AG10803 (cell line): ENCODE measurements at regions not wholly inside any gene's neighbourhood (a gene's known extent, or its start where the extent isn't known, plus 50 kb on each side); places are given as distances from the start of the nearest gene placed in this dataset.

Experiments
- DNase-seq: peaks from one replicate; pipeline ENCODE4 v3.0.0; 2010; ENCODE audit warnings: low read depth
- H3K4me3 ChIP-seq: 2 replicates; pipeline ENCODE4 v1.5.1; 2011; ENCODE audit warnings: mild to moderate bottlenecking, low read length, control low read depth
- TF ChIP-seq, protein P1 (sequence below): conservative IDR thresholded peaks from 2 replicates; pipeline ENCODE4 v1.5.1; 2011; ENCODE audit warnings: mild to moderate bottlenecking, low read length, control low read depth, inconsistent platforms

DNA sequence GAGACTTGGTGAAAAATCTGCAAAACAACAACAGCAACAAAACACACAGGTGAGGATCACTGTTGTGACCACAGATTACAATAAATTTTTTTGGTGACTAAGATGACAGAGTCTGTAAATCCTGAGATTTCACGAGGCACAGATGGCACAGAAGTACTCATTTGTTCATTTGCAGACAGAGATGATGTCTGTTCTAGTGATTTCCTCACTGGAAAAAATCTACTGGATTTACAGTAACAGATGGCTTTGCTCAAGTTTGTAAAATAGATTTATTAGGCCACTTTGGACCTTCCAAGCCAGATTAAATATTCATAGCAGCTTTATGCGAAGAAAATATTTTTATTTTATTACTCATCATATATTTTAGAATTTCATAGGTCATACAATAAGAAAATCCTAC lies 113.5 kb upstream of the IL6 start:
- no peak overlapping the region for H3K4me3 ChIP-seq
- TF ChIP-seq, protein P1, sequence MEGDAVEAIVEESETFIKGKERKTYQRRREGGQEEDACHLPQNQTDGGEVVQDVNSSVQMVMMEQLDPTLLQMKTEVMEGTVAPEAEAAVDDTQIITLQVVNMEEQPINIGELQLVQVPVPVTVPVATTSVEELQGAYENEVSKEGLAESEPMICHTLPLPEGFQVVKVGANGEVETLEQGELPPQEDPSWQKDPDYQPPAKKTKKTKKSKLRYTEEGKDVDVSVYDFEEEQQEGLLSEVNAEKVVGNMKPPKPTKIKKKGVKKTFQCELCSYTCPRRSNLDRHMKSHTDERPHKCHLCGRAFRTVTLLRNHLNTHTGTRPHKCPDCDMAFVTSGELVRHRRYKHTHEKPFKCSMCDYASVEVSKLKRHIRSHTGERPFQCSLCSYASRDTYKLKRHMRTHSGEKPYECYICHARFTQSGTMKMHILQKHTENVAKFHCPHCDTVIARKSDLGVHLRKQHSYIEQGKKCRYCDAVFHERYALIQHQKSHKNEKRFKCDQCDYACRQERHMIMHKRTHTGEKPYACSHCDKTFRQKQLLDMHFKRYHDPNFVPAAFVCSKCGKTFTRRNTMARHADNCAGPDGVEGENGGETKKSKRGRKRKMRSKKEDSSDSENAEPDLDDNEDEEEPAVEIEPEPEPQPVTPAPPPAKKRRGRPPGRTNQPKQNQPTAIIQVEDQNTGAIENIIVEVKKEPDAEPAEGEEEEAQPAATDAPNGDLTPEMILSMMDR, result no peak

DNA sequence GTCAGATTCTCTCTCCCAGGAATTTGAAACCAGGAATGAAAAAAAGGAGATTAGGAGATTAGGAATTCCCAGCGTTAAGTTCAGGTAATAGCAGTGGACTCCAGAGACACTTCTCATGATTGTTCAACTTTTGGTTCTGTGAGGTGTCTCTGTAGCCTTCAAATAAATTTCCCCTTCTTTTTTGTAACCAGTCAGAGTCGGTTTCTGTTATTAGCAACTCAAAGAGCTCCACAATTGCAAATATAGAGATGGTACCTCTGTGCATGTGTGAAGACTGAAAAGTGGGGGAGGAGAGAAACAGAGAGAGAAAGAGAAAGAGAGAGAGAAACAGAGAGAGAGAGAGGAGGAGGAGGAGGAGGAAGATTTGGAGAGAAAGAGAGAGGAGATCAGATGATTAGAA lies 112.8 kb upstream of the STEAP1B start:
- TF ChIP-seq, protein P1, result no peak
- no peak overlapping the region for H3K4me3 ChIP-seq
- no peak for DNase-seq

More for the DNA sequence above, 113.5 kb upstream of the IL6 start:
- DNase-seq, result peak; percentile 83

GRCh38 chr7:22611758-22612079 lies 111.7 kb upstream of the STEAP1B start:
- no peak for DNase-seq
- H3K4me3 ChIP-seq, result no peak overlapping the region
- TF ChIP-seq, protein P1, result no peak

DNA sequence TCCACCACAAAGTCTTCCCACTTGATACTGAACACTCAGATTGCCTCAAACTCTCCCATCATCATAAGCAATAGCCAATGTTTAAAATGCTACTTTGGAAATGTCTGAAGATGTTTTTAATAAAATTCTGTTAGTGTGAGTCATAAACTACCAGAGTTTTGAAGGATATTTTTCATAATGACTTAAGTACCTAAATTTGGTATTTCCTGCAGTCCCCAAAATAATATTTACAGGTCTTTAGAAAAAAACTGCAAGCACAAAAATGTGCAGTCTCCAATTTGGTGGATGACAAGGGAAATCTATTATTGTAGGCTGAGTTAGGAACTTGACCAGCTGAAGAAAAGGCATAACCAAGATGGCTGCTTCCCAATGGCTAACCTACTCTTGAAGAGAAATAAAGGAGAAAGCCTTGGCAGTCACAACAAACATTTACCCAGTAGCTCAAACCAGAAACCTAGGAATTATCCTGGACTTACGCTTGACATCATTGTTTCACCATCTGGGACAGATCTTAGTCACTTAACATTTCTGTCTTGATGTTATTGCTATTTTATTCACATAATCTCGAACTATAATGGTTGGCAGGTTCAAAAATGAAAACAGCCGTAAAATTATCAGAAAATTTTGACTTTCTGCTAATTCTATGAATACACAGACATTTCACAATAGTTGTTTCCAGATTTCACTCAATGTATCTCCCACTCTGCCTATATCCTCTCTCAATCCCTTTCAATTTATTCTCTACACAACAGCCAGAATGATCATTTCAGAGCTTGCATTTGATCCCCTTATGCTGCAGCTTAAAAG lies 111.2 kb upstream of the STEAP1B start:
- peak; percentile 85 for DNase-seq
- no peak overlapping the region for H3K4me3 ChIP-seq
- TF ChIP-seq, protein P1, result no peak

DNA sequence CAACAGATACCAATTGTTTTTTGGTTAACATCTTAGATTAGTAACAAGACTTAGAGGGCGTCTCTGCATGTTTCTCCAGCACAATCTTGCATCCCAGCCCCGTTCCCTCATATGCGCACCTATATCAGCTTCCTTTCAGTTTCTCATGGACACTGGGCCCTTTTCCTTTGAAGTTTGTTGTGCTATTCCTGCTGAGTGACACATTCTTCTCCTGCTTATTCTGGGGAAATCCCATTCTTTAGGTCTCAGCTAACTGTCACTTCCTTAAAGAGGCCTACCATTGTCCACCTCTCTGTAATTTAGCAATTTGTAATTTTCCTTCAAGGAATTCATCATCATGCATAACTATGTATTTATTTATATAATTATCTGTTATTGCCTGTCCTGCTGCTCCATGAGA lies 110.3 kb upstream of the STEAP1B start:
- TF ChIP-seq, protein P1, result no peak
- H3K4me3 ChIP-seq, result no peak overlapping the region
- no peak for DNase-seq

- DNase-seq, result peak; percentile 87
- no peak overlapping the region for H3K4me3 ChIP-seq
- TF ChIP-seq, protein P1, result no peak
Measured at GRCh38 chr7:22607180-22607579, 107.2 kb upstream of the STEAP1B start.

DNA sequence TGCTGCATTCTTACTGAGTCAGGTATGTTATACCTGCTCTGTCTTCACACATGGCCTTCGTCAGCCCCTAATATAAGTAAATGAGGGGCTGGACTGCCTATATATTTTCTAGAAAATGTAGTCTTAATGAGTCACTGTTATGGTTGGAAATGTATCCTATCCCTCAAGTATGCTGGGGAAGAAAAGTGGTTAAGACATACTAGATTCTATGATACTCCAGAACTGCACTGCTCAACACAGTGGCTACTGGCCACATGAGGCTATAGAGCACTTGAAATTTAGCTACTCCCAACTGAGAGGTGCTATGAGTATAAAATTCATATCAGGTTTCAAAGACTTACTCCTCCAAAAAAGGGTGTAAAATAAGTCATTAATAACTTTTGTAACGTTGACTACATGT lies 104.3 kb upstream of the STEAP1B start:
- peak; percentile 8 for DNase-seq

More for the DNA sequence above, 104.3 kb upstream of the STEAP1B start:
- TF ChIP-seq, protein P1, result no peak
- no peak overlapping the region for H3K4me3 ChIP-seq
